ENCODE measurements at regions not wholly inside any gene's neighbourhood (a gene's known extent, or its start where the extent isn't known, plus 50 kb on each side); places are given as distances from the start of the nearest gene placed in this dataset.

DNA sequence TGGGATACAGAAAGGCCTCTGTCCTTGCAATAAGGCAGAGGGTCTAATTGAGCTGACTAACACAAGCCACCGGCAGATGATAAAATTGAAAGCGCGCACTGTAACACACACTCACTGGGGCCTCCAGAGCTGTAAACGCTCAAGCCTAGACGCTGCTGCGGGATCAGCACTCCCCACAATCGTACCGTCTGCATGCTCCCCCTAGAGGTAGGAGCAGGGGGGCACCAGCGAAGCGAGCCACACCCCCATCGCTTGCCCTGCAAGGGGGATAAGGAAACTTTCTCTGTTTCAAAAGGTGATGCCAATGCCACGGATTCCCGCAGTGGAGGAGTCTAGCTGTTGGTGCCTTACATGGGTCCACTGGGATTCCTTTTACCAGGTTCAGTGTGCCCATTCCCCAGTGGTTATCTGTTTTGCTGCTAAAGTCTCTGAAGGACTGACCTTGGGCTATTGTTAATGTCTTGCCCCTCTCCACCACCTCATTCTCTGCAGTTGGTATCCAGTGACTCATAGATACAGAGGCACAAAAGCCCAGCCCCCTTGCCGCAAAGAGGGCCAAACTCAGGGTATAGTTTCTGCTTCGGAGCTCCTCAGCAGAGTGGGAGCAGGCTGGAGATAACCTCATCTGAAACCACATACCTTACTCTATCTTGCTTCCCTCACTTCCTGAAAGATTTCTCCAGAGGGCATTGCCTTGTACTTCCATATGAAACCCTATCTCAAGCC lies 139.3 kb upstream of the KBTBD8 start:
- Histone ChIP-seq H3K9me3 (replicated peaks; ENCODE audit: control insufficient read depth, insufficient read depth, low read length) (no peaks in the 10 kb centered on the region; the same call in 2 of the 3 replicates), H4K20me1 (ENCODE audit: control insufficient read depth, insufficient read depth) (no peaks in the 10 kb centered on the region), H3K27ac (ENCODE audit: control insufficient read depth, insufficient read depth) (no peak overlapping the region), H3K9ac (ENCODE audit: control insufficient read depth, insufficient read depth, low read length) (no peak overlapping the region), H3K27me3 (replicated peaks in 1 of 2; ENCODE audit: control insufficient read depth in 2 of 2, insufficient read depth in 2 of 2, low read length in 1 of 2) (no peaks in the 10 kb centered on the region; a peak in 1 of 4 replicates), H3K4me3 (no peak overlapping the region), H3K36me3 (ENCODE audit: control insufficient read depth in 2 of 2, insufficient read depth in 2 of 2, low read length in 1 of 2) (no peaks in the 10 kb centered on the region), H3K4me1 (ENCODE audit: control insufficient read depth, insufficient read depth, low read length) (no peaks in the 10 kb centered on the region), H3K79me2 (ENCODE audit: control insufficient read depth, insufficient read depth, low read length) (no peaks in the 10 kb centered on the region), H3K4me2 (ENCODE audit: control insufficient read depth, insufficient read depth) (no peak overlapping the region), H2AFZ (ENCODE audit: control insufficient read depth, low read depth, low read length) (no peak overlapping the region)
- no TSS peak for BruUV-seq (replicated peaks)
- DNase-seq (ENCODE audit: low read depth, low spot score) (no peak), ATAC-seq (peak; percentile 38; the same call in 1 of the 3 replicates), FAIRE-seq (no peak)
- POLR2A ChIA-PET: no interaction called here
- intact Hi-C loops (cut with micrococcal nuclease; ENCODE audit: unreplicated experiment) (no loop called here), in situ Hi-C loops (cut with MboI) (no loop called here)
- TF ChIP-seq JUNB (IDR thresholded peaks at IDR 0.05): no peak
- TF ChIP-seq, protein P1, sequence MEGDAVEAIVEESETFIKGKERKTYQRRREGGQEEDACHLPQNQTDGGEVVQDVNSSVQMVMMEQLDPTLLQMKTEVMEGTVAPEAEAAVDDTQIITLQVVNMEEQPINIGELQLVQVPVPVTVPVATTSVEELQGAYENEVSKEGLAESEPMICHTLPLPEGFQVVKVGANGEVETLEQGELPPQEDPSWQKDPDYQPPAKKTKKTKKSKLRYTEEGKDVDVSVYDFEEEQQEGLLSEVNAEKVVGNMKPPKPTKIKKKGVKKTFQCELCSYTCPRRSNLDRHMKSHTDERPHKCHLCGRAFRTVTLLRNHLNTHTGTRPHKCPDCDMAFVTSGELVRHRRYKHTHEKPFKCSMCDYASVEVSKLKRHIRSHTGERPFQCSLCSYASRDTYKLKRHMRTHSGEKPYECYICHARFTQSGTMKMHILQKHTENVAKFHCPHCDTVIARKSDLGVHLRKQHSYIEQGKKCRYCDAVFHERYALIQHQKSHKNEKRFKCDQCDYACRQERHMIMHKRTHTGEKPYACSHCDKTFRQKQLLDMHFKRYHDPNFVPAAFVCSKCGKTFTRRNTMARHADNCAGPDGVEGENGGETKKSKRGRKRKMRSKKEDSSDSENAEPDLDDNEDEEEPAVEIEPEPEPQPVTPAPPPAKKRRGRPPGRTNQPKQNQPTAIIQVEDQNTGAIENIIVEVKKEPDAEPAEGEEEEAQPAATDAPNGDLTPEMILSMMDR (IDR thresholded peaks at IDR 0.05 in 2 of 3, conservative IDR thresholded peaks at IDR 0.05 in 1 of 3; ENCODE audit: control insufficient read depth in 2 of 3, extremely low read depth in 1 of 3, insufficient read depth in 1 of 3, low read depth in 3 of 3, low read length in 3 of 3): 0 out of 6 replicates have a peak, but pooled peaks of 1 of the 3 experiments have one; percentile 22
- TF ChIP-seq, protein P2, sequence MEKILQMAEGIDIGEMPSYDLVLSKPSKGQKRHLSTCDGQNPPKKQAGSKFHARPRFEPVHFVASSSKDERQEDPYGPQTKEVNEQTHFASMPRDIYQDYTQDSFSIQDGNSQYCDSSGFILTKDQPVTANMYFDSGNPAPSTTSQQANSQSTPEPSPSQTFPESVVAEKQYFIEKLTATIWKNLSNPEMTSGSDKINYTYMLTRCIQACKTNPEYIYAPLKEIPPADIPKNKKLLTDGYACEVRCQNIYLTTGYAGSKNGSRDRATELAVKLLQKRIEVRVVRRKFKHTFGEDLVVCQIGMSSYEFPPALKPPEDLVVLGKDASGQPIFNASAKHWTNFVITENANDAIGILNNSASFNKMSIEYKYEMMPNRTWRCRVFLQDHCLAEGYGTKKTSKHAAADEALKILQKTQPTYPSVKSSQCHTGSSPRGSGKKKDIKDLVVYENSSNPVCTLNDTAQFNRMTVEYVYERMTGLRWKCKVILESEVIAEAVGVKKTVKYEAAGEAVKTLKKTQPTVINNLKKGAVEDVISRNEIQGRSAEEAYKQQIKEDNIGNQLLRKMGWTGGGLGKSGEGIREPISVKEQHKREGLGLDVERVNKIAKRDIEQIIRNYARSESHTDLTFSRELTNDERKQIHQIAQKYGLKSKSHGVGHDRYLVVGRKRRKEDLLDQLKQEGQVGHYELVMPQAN (conservative IDR thresholded peaks at IDR 0.05): no peak
- no peak for TF ChIP-seq NR2C2 (IDR thresholded peaks at IDR 0.05; ENCODE audit: borderline replicate concordance, control insufficient read depth, insufficient read length, low read depth)
- TF ChIP-seq RB1 (IDR thresholded peaks at IDR 0.05; ENCODE audit: borderline replicate concordance): no peak
- WGBS (ENCODE audit: insufficient coverage, insufficient replicate concordance, low lambda C conversion rate, missing lambda C conversion rate): 56% methylated on average over 15 of the region's 15 CpGs
- SMC1A ChIA-PET (ENCODE audit: uncharacterized antibody, unreplicated experiment): no interaction called here
- RAD21 ChIA-PET (ENCODE audit: unreplicated experiment): no interaction called here
- CTCF ChIA-PET: interaction anchor here (0.7 to 1.4 kb wide), 2 partner anchors 12 to 36 kb away, joined by 3 to 4 read pairs; no protein-coding TSS in a partner anchor

All from GM12878 (cell line).